HepG2 (cell line): ENCODE measurements at regions not wholly inside any gene's neighbourhood (a gene's known extent, or its start where the extent isn't known, plus 50 kb on each side); places are given as distances from the start of the nearest gene placed in this dataset.
A peak's percentile ranks its signal among the peaks of the same experiment; 100 is the strongest.

ENCODE experiments used
- ATAC-seq: fragments of 200-7000 bp; cut with Tn5 transposase; 3 replicates; pipeline ENCODE4 v1.9.1; 2020; ENCODE audit warnings: mild to moderate bottlenecking, moderate library complexity
- BruUV-seq: library from RNA; stranded (reverse); fragments of 400-500 nt; replicated peaks from 2 replicates; lab custom pipeline; 2021; lab: Mats Ljungman, UMichigan
- CTCF ChIA-PET: fragments of 300-600 bp; formaldehyde crosslinking; extraction: SDS; loops from one replicate; lab custom pipeline; 2021; ENCODE audit warnings: low total read pairs, inconsistent platforms, low intra/inter-chr PET ratio; lab: Yijun Ruan, JAX
- POLR2A ChIA-PET: fragments of 350-600 bp; sonication (Branson Sonifier 250); formaldehyde crosslinking; loops from one replicate; lab custom pipeline; 2020; ENCODE audit warnings: antibody characterized with exemption, inconsistent platforms; lab: Yijun Ruan, JAX
- DNase-seq: peaks from one replicate; pipeline ENCODE4 v3.0.0-alpha.2; 2015; ENCODE audit warnings: low spot score
- FAIRE-seq: peaks from 3 replicates; lab custom pipeline; 2011; peaks lifted over from hg19 to GRCh38; lab: Jason Lieb, UNC
- H2AFZ ChIP-seq: one replicate; pipeline ENCODE4 v1.6.1; 2011; ENCODE audit warnings: low read length, inconsistent platforms
- H3K27ac ChIP-seq: fragments of 300-600 bp; 3 replicates; pipeline ENCODE4 v1.8.0; 2011; ENCODE audit warnings: mixed run types, mild to moderate bottlenecking, mixed read lengths, low read length, inconsistent platforms; ENCODE audit not compliant: insufficient read depth; ENCODE audit errors: extremely low read length
- H3K27me3 ChIP-seq, 2 experiments: fragments of 200-600 bp in 1 of 2; 2 replicates in 1 of 2; 3 replicates in 1 of 2; pipeline versions ENCODE4 v1.6.0 to v1.8.0; 2011; ENCODE audit warnings: low read length in 2 of 2, mild to moderate bottlenecking in 2 of 2, moderate library complexity in 2 of 2, inconsistent platforms in 1 of 2; ENCODE audit not compliant: insufficient read depth in 2 of 2, control insufficient read depth in 1 of 2
- H3K36me3 ChIP-seq, 2 experiments: fragments of 200-600 bp in 1 of 2; replicated peaks in 1 of 2; 2 replicates in 1 of 2; 3 replicates in 1 of 2; pipeline versions ENCODE4 v1.5.1 to v1.8.0; 2011; ENCODE audit warnings: low read length in 2 of 2, inconsistent platforms in 1 of 2; ENCODE audit not compliant: insufficient read depth in 2 of 2, control insufficient read depth in 1 of 2
- H3K4me1 ChIP-seq: 2 replicates; pipeline ENCODE4 v1.5.1; 2012; ENCODE audit warnings: low read length, inconsistent platforms; ENCODE audit not compliant: insufficient read depth
- H3K4me2 ChIP-seq: 2 replicates; pipeline ENCODE4 v1.6.0; 2011; ENCODE audit warnings: low read depth, low read length, inconsistent platforms
- H3K4me3 ChIP-seq, 3 experiments: fragments of 200-600 bp in 1 of 3; sonication (generic), shearing (Covaris generic) in 1 of 3; replicated peaks in 1 of 3; 2 replicates each; pipeline ENCODE4 v1.5.1; 2011 to 2016; ENCODE audit warnings: low read length in 3 of 3, inconsistent platforms in 2 of 3, low read depth in 2 of 3, mild to moderate bottlenecking in 2 of 3, control low read depth in 1 of 3, mixed read lengths in 1 of 3; ENCODE audit not compliant: insufficient read depth in 1 of 3
- H3K79me2 ChIP-seq: one replicate; pipeline ENCODE4 v1.6.1; 2011; ENCODE audit warnings: low read length, inconsistent platforms; ENCODE audit not compliant: insufficient read depth
- H3K9ac ChIP-seq: 2 replicates; pipeline ENCODE4 v1.6.0; 2011; ENCODE audit warnings: mild to moderate bottlenecking, low read depth, low read length, inconsistent platforms; ENCODE audit not compliant: insufficient read depth
- H3K9me3 ChIP-seq: 2 replicates; pipeline ENCODE4 v1.5.1; 2012; ENCODE audit warnings: mild to moderate bottlenecking, low read length
- H4K20me1 ChIP-seq: 2 replicates; pipeline ENCODE4 v1.6.0; 2011; ENCODE audit warnings: inconsistent platforms, mild to moderate bottlenecking, low read length, moderate library complexity; ENCODE audit not compliant: insufficient read depth
- CEBPZ ChIP-seq: IDR thresholded peaks from 2 replicates; pipeline ENCODE4 v1.6.1; 2012; ENCODE audit warnings: low read length, improper control_type of control experiment
- DDIT3 ChIP-seq: sonication (generic); formaldehyde crosslinking; IDR thresholded peaks from 2 replicates; pipeline ENCODE4 v1.4.0; 2020; ENCODE audit warnings: mild to moderate bottlenecking, missing genetic modification reagents
- FOXO4 ChIP-seq: sonication (generic); formaldehyde crosslinking; conservative IDR thresholded peaks from 2 replicates; pipeline ENCODE4 v1.8.1; 2023; ENCODE audit warnings: missing genetic modification reagents
- HNF1B ChIP-seq: sonication (generic); formaldehyde crosslinking; IDR thresholded peaks from 2 replicates; pipeline ENCODE4 v1.5.1; 2020; ENCODE audit warnings: mild to moderate bottlenecking, moderate library complexity, missing genetic modification reagents
- MAFF ChIP-seq: IDR thresholded peaks from 2 replicates; pipeline ENCODE4 v1.6.1; 2011; ENCODE audit warnings: low read depth, low read length, improper control_type of control experiment
- MAFK ChIP-seq, 2 experiments: IDR thresholded peaks in 1 of 2; conservative IDR thresholded peaks in 1 of 2; 2 replicates each; pipeline ENCODE4 v1.6.1; 2011; ENCODE audit warnings: improper control_type of control experiment in 2 of 2, low read length in 2 of 2
- TFAP4 ChIP-seq: sonication (generic); IDR thresholded peaks from 2 replicates; pipeline ENCODE4 v1.6.1; 2016; ENCODE audit warnings: low read depth, borderline replicate concordance
- ZMYM2 ChIP-seq: sonication (generic); formaldehyde crosslinking; IDR thresholded peaks from 2 replicates; pipeline ENCODE4 v1.8.0; 2022; ENCODE audit warnings: mild to moderate bottlenecking, missing genetic modification reagents
- ZNF552 ChIP-seq: sonication (generic); formaldehyde crosslinking; IDR thresholded peaks from 2 replicates; pipeline ENCODE4 v1.9.0; 2022; ENCODE audit warnings: missing genetic modification reagents, mild to moderate bottlenecking, borderline replicate concordance
- ZNF570 ChIP-seq: sonication (generic); formaldehyde crosslinking; IDR thresholded peaks from 2 replicates; pipeline ENCODE4 v1.4.0; 2020; ENCODE audit warnings: mild to moderate bottlenecking, missing genetic modification reagents, borderline replicate concordance
- WGBS: methylation state at CpG from one replicate; pipeline ENCODE4 v1.1.6; 2017; ENCODE audit warnings: low lambda C conversion rate; 5-methylcytosine and 5-hydroxymethylcytosine counted together
- in situ Hi-C: cut with HindIII; loops from 2 replicates; pipeline ENCODE4 v1.10.0; 2017; ENCODE audit warnings: low pct_unique_long_range_greater_than_20kb; ENCODE audit not compliant: extremely low pct_ligation_motif_present
- intact Hi-C: fragments of 100-400 bp; cut with micrococcal nuclease; formaldehyde crosslinking; loops from one replicate; pipeline ENCODE4 v1.10.0; 2022; ENCODE audit not compliant: unreplicated experiment

- no peaks in the 10 kb centered on the region for H4K20me1 ChIP-seq
- FAIRE-seq (no peak), ATAC-seq (no peak), DNase-seq (no peak)
- 0% methylated on average over 1 of the region's 1 CpG for WGBS
- in situ Hi-C loops = no loop called here
- CTCF ChIA-PET = no interaction called here
- no peaks in the 10 kb centered on the region for H3K36me3 ChIP-seq
- no peak overlapping the region for H3K4me2 ChIP-seq
- intact Hi-C loops = no loop called here
- TF ChIP-seq TFAP4 (no peak), MAFK (conservative IDR thresholded peaks at IDR 0.05 in 1 of 2, IDR thresholded peaks at IDR 0.05 in 1 of 2; ENCODE audit: low read length in 2 of 2) (peak in 1 of 2 experiments; percentile 64; a peak in 3 of 4 replicates), DDIT3 (no peak), MAFF (peak; percentile 43), ZMYM2 (CRISPR knock-in tag) (no peak)
- H3K79me2 ChIP-seq = no peaks in the 10 kb centered on the region
- no peaks in the 10 kb centered on the region for H3K4me1 ChIP-seq
- no peak overlapping the region for H2AFZ ChIP-seq
- no peak overlapping the region for H3K4me3 ChIP-seq
- no peaks in the 10 kb centered on the region for H3K27me3 ChIP-seq
- BruUV-seq = no TSS peak
- no peak overlapping the region for H3K27ac ChIP-seq
- no peak overlapping the region for H3K9ac ChIP-seq
- POLR2A ChIA-PET = no interaction called here
- H3K9me3 ChIP-seq = peaks cover 7% of the 10 kb centered on the region; the same call in 1 of the 2 replicates
Measured at GRCh38 chr18:40824291-40824690, 1130.7 kb upstream of the PIK3C3 start.

- BruUV-seq = no TSS peak
- POLR2A ChIA-PET = no interaction called here
- TF ChIP-seq ZNF552 (CRISPR knock-in tag) (no peak), CEBPZ (no peak), HNF1B (CRISPR knock-in tag) (no peak), ZNF570 (CRISPR knock-in tag) (no peak), FOXO4 (no peak)
Measured at GRCh38 chr18:40821596-40822243, 1133.3 kb upstream of the PIK3C3 start.

More at GRCh38 chr18:40821596-40822243, 1133.3 kb upstream of the PIK3C3 start:
- ATAC-seq (no peak), DNase-seq (no peak), FAIRE-seq (no peak)
- Histone ChIP-seq H3K4me1 (no peaks in the 10 kb centered on the region), H4K20me1 (no peaks in the 10 kb centered on the region), H3K4me2 (no peak overlapping the region), H3K36me3 (no peaks in the 10 kb centered on the region), H3K79me2 (no peaks in the 10 kb centered on the region), H3K9me3 (peaks cover 7% of the 10 kb centered on the region; the same call in 1 of the 2 replicates), H3K9ac (no peak overlapping the region), H2AFZ (no peak overlapping the region), H3K4me3 (no peak overlapping the region), H3K27me3 (no peaks in the 10 kb centered on the region), H3K27ac (no peak overlapping the region)
- WGBS = 20% methylated on average over 1 of the region's 6 CpGs
- CTCF ChIA-PET = no interaction called here
- in situ Hi-C loops (no loop called here), intact Hi-C loops (no loop called here)
